AG10803 (cell line): ENCODE measurements at regions not wholly inside any gene's neighbourhood (a gene's known extent, or its start where the extent isn't known, plus 50 kb on each side); places are given as distances from the start of the nearest gene placed in this dataset.

Source experiments
- DNase-seq: peaks from one replicate; pipeline ENCODE4 v3.0.0; 2010; ENCODE audit warnings: low read depth
- H3K4me3 ChIP-seq: 2 replicates; pipeline ENCODE4 v1.5.1; 2011; ENCODE audit warnings: mild to moderate bottlenecking, low read length, control low read depth
- CTCF ChIP-seq: conservative IDR thresholded peaks from 2 replicates; pipeline ENCODE4 v1.5.1; 2011; ENCODE audit warnings: mild to moderate bottlenecking, low read length, control low read depth, inconsistent platforms

- TF ChIP-seq CTCF, result no peak
- no peak overlapping the region for H3K4me3 ChIP-seq
- no peak for DNase-seq
These were observed 636.3 kb downstream of the LTN1 start for GRCh38 chr21:28356422-28356821.

GRCh38 chr21:28345934-28346333 is 646.7 kb downstream of the LTN1 start:
- TF ChIP-seq CTCF, result no peak
- DNase-seq, result no peak
- H3K4me3 ChIP-seq, result no peak overlapping the region

GRCh38 chr21:28344985-28345384 is 647.7 kb downstream of the LTN1 start:
- TF ChIP-seq CTCF, result no peak
- no peak overlapping the region for H3K4me3 ChIP-seq
- DNase-seq, result no peak

GRCh38 chr21:28342212-28342810 is 650.4 kb downstream of the LTN1 start:
- H3K4me3 ChIP-seq, result no peak overlapping the region
- no peak for TF ChIP-seq CTCF
- DNase-seq, result peak; percentile 69

GRCh38 chr21:28339403-28339802 is 653.3 kb downstream of the LTN1 start:
- DNase-seq, result no peak
- no peak for TF ChIP-seq CTCF
- H3K4me3 ChIP-seq, result no peak overlapping the region

- DNase-seq, result no peak
- H3K4me3 ChIP-seq, result no peak overlapping the region
- no peak for TF ChIP-seq CTCF
These were observed 653.9 kb downstream of the LTN1 start for GRCh38 chr21:28338701-28339305.

- no peak overlapping the region for H3K4me3 ChIP-seq
- peak; percentile 58 for TF ChIP-seq CTCF
These were observed 655.4 kb downstream of the LTN1 start for GRCh38 chr21:28337315-28337714.

More at GRCh38 chr21:28337315-28337714, 655.4 kb downstream of the LTN1 start:
- peak; percentile 72 for DNase-seq
